SK-N-SH (cell line): ENCODE measurements at regions not wholly inside any gene's neighbourhood (a gene's known extent, or its start where the extent isn't known, plus 50 kb on each side); places are given as distances from the start of the nearest gene placed in this dataset.

Experiments
- CTCF ChIA-PET: fragments of 300-600, 350-600 bp; formaldehyde crosslinking; extraction: SDS; loops from one replicate; lab custom pipeline; 2021; lab: Yijun Ruan, JAX
- POLR2A ChIA-PET: fragments of 350-600 bp; sonication (Branson Sonifier 250); formaldehyde crosslinking; extraction: SDS; loops from one replicate; lab custom pipeline; 2020; ENCODE audit warnings: antibody characterized with exemption, inconsistent platforms; lab: Yijun Ruan, JAX
- DNase-seq: peaks from one replicate; pipeline ENCODE4 v3.0.0; 2012
- H2AFZ ChIP-seq: fragments of 200-600 bp; sonication (generic); 2 replicates; pipeline ENCODE4 v1.8.1; 2016; ENCODE audit warnings: antibody characterized with exemption, mild to moderate bottlenecking, low read depth
- H3F3A ChIP-seq: fragments of 200-600 bp; sonication (generic); replicated peaks from 2 replicates; pipeline ENCODE3; 2016; ENCODE audit warnings: antibody characterized with exemption, mild to moderate bottlenecking; ENCODE audit not compliant: insufficient read depth
- H3K27ac ChIP-seq, 2 experiments: fragments of 200-500 bp in 1 of 2; fragments of 200-600 bp in 1 of 2; sonication (Bioruptor generic) in 1 of 2; sonication (generic), shearing (Covaris generic) in 1 of 2; 2 replicates each; pipeline versions ENCODE4 v1.5.1 to v1.6.1; 2014 to 2016; ENCODE audit warnings: low read depth in 2 of 2, inconsistent platforms in 1 of 2, low read length in 1 of 2, mild to moderate bottlenecking in 1 of 2, mixed read lengths in 1 of 2
- H3K27me3 ChIP-seq: fragments of 200-600 bp; sonication (generic), shearing (Covaris generic); 2 replicates; pipeline ENCODE4 v1.6.1; 2016; ENCODE audit warnings: mixed run types; ENCODE audit not compliant: insufficient read depth
- H3K36me3 ChIP-seq, 2 experiments: fragments of 200-500 bp in 1 of 2; fragments of 200-600 bp in 1 of 2; sonication (Bioruptor generic) in 1 of 2; sonication (generic) in 1 of 2; replicated peaks in 1 of 2; 2 replicates each; pipeline versions ENCODE3 to v1.5.1; 2014 to 2016; ENCODE audit warnings: low read length in 1 of 2, mild to moderate bottlenecking in 1 of 2; ENCODE audit not compliant: insufficient read depth in 2 of 2, control insufficient read depth in 1 of 2
- H3K4me1 ChIP-seq, 2 experiments: fragments of 200-500 bp in 1 of 2; fragments of 200-600 bp in 1 of 2; sonication (Bioruptor generic) in 1 of 2; sonication (generic), shearing (Covaris generic) in 1 of 2; 2 replicates each; pipeline versions ENCODE4 v1.5.1 to v1.6.1; 2014 to 2016; ENCODE audit warnings: low read depth in 1 of 2, low read length in 1 of 2, mixed run types in 1 of 2; ENCODE audit not compliant: insufficient read depth in 2 of 2, control insufficient read depth in 1 of 2
- H3K4me2 ChIP-seq: fragments of 200-600 bp; sonication (generic), shearing (Covaris generic); 2 replicates; pipeline ENCODE4 v1.6.1; 2017; ENCODE audit warnings: mixed run types
- H3K4me3 ChIP-seq, 2 experiments: fragments of 200-500 bp in 1 of 2; fragments of 200-600 bp in 1 of 2; sonication (Bioruptor generic) in 1 of 2; sonication (generic), shearing (Covaris generic) in 1 of 2; 2 replicates each; pipeline versions ENCODE4 v1.5.1 to v1.8.1; 2014 to 2016; ENCODE audit warnings: low read depth in 2 of 2, inconsistent platforms in 1 of 2, low read length in 1 of 2, mild to moderate bottlenecking in 1 of 2, mixed read lengths in 1 of 2, moderate library complexity in 1 of 2
- H3K79me2 ChIP-seq: fragments of 200-600 bp; sonication (generic); 2 replicates; pipeline ENCODE4 v1.8.1; 2017; ENCODE audit warnings: mild to moderate bottlenecking; ENCODE audit not compliant: insufficient read depth
- H3K9ac ChIP-seq: fragments of 200-600 bp; sonication (generic); 2 replicates; pipeline ENCODE4 v1.6.1; 2017; ENCODE audit warnings: mixed run types
- H3K9me2 ChIP-seq: fragments of 200-600 bp; sonication (generic); 2 replicates; pipeline ENCODE4 v1.6.1; 2017; ENCODE audit warnings: mixed run types
- H3K9me3 ChIP-seq: fragments of 200-600 bp; sonication (generic); 2 replicates; pipeline ENCODE4 v1.6.1; 2017; ENCODE audit warnings: mixed run types, mild to moderate bottlenecking, moderate library complexity
- H4K20me1 ChIP-seq: fragments of 200-600 bp; sonication (generic); 2 replicates; pipeline ENCODE4 v1.6.1; 2017; ENCODE audit warnings: mild to moderate bottlenecking, mixed run types; ENCODE audit not compliant: insufficient read depth
- CHD2 ChIP-seq: fragments of 150-350 bp; IDR thresholded peaks from 2 replicates; pipeline ENCODE4 v1.6.1; 2018; ENCODE audit warnings: low read length; ENCODE audit not compliant: partially characterized antibody
- ELF1 ChIP-seq: IDR thresholded peaks from 2 replicates; pipeline ENCODE4 v1.4.0; 2012
- EP300 ChIP-seq, 2 experiments: IDR thresholded peaks; 2 replicates each; pipeline versions ENCODE4 v1.4.0 to v1.6.1; 2012; ENCODE audit warnings: borderline replicate concordance in 1 of 2, low read depth in 1 of 2, low read length in 1 of 2
- EZH2phosphoT487 ChIP-seq: fragments of 200-600 bp; sonication (generic); IDR thresholded peaks from 2 replicates; pipeline ENCODE4 v1.6.1; 2017; ENCODE audit warnings: low read depth, mixed run types, mild to moderate bottlenecking, antibody characterized with exemption, moderate library complexity, borderline replicate concordance
- FOSL2 ChIP-seq: IDR thresholded peaks from 2 replicates; pipeline ENCODE4 v1.4.0; 2012; ENCODE audit warnings: low read depth, mild to moderate bottlenecking, moderate library complexity, borderline replicate concordance
- FOXJ3 ChIP-seq: sonication (generic); formaldehyde crosslinking; IDR thresholded peaks from 2 replicates; pipeline ENCODE4 v1.5.1; 2020; ENCODE audit warnings: mild to moderate bottlenecking, missing genetic modification reagents
- GABPA ChIP-seq: IDR thresholded peaks from 2 replicates; pipeline ENCODE4 v1.4.0; 2012; ENCODE audit warnings: low read depth, mild to moderate bottlenecking
- GATA2 ChIP-seq: sonication (generic); formaldehyde crosslinking; IDR thresholded peaks from 2 replicates; pipeline ENCODE4 v1.5.0; 2020; ENCODE audit warnings: mild to moderate bottlenecking, missing genetic modification reagents
- MXI1 ChIP-seq: IDR thresholded peaks from 2 replicates; pipeline ENCODE4 v1.6.1; 2012; ENCODE audit warnings: mild to moderate bottlenecking, low read depth, low read length, improper control_type of control experiment
- NRF1 ChIP-seq: IDR thresholded peaks from 2 replicates; pipeline ENCODE4 v1.6.1; 2012; ENCODE audit warnings: low read depth, mild to moderate bottlenecking, low read length
- POLR2AphosphoS5 ChIP-seq: IDR thresholded peaks from 2 replicates; pipeline ENCODE4 v1.6.1; 2012; ENCODE audit warnings: low read depth, low read length
- RCOR1 ChIP-seq: fragments of 150-350 bp; IDR thresholded peaks from 2 replicates; pipeline ENCODE4 v1.6.1; 2017; ENCODE audit warnings: antibody characterized with exemption, low read length
- RXRA ChIP-seq: IDR thresholded peaks from 2 replicates; pipeline ENCODE4 v1.4.0; 2012; ENCODE audit warnings: low read depth, mild to moderate bottlenecking, borderline replicate concordance
- SIN3A ChIP-seq: IDR thresholded peaks from 2 replicates; pipeline ENCODE4 v1.6.1; 2012; ENCODE audit warnings: low read depth, mild to moderate bottlenecking, low read length, moderate library complexity, borderline replicate concordance
- TCF12 ChIP-seq: IDR thresholded peaks from 2 replicates; pipeline ENCODE4 v1.4.0; 2012
- TEAD4 ChIP-seq: IDR thresholded peaks from 2 replicates; pipeline ENCODE4 v1.4.0; 2012; ENCODE audit warnings: mild to moderate bottlenecking, borderline replicate concordance; ENCODE audit not compliant: insufficient read depth
- WGBS: methylation state at CpG from one replicate; pipeline ENCODE4 v1.1.6; 2017; ENCODE audit warnings: low lambda C conversion rate; 5-methylcytosine and 5-hydroxymethylcytosine counted together
- TF ChIP-seq, protein P1 (sequence below): fragments of 200-600 bp; sonication (generic); IDR thresholded peaks from 2 replicates; pipeline ENCODE4 v1.6.1; 2017; ENCODE audit warnings: antibody characterized with exemption, mild to moderate bottlenecking, moderate library complexity
- TF ChIP-seq, protein P2 (sequence below): IDR thresholded peaks from 2 replicates; pipeline ENCODE4 v1.6.1; 2012; ENCODE audit warnings: mild to moderate bottlenecking, low read depth, low read length, moderate library complexity
- TF ChIP-seq, protein P3 (sequence below): IDR thresholded peaks from 2 replicates; pipeline ENCODE4 v1.4.0; 2012; ENCODE audit warnings: low read depth

DNA sequence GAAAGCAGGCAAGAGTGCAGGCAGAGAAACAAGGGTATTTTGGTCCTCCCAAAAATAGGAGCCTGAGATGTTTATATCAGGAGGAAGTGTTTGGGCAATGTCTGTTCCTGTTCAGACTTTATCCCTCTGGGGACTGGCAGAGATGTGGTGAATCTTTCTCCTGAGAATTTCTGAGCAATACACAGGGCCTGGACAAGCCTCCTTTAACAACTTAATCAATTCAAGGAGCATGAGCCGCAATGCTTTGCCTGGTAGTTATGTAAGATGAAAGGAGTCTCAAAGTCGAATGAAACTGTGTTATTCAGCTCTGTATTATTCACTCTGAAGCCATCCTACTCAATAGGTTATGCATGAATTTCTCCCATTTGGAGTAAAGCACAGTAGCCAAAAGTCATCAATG lies 365.6 kb downstream of the MAN2A1 start (continued):
- TF ChIP-seq FOSL2 (no peak), MXI1 (no peak), GABPA (no peak), TEAD4 (no peak)
- TF ChIP-seq, protein P1, sequence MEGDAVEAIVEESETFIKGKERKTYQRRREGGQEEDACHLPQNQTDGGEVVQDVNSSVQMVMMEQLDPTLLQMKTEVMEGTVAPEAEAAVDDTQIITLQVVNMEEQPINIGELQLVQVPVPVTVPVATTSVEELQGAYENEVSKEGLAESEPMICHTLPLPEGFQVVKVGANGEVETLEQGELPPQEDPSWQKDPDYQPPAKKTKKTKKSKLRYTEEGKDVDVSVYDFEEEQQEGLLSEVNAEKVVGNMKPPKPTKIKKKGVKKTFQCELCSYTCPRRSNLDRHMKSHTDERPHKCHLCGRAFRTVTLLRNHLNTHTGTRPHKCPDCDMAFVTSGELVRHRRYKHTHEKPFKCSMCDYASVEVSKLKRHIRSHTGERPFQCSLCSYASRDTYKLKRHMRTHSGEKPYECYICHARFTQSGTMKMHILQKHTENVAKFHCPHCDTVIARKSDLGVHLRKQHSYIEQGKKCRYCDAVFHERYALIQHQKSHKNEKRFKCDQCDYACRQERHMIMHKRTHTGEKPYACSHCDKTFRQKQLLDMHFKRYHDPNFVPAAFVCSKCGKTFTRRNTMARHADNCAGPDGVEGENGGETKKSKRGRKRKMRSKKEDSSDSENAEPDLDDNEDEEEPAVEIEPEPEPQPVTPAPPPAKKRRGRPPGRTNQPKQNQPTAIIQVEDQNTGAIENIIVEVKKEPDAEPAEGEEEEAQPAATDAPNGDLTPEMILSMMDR, result no peak

DNA sequence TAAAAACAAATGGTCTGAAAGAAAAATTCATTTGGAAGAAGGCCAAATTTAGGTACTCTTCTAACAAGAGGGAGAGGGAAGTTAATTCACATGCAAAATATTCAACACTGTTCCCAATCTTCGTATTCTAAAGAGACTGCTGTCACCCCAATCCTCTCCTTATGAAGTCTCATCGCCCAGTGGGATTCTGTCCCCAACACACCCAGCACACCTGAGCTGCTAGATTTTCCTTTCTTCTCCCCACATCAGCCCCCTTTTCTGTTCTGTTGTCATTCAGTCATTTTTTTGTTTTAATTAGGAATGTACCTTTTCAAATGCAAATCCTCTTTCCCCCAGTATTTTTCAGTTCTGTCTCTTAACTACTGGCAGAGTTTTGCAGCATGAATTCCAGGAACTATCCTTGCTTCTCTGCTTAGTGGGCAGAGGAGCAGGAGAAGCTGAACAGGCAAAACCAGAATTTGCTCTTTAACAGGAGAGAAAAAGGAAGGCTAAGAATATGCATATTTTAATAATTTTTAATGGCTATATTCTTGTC lies 366.9 kb downstream of the MAN2A1 start:
- Histone ChIP-seq H3K9me3 (no peaks in the 10 kb centered on the region), H3K4me2 (no peak overlapping the region), H3K9ac (no peak overlapping the region), H3F3A (peaks cover 2% of the 10 kb centered on the region), H3K4me1 (peaks cover 7 to 8% of the 10 kb centered on the region in 2 experiments; a peak in 3 of 4 replicates), H3K79me2 (no peaks in the 10 kb centered on the region), H4K20me1 (no peaks in the 10 kb centered on the region), H3K4me3 (no peak overlapping the region), H3K9me2 (no peaks in the 10 kb centered on the region), H3K27ac (no peak overlapping the region), H3K36me3 (no peaks in the 10 kb centered on the region), H3K27me3 (no peaks in the 10 kb centered on the region), H2AFZ (no peak overlapping the region)
- WGBS, result 74% methylated on average over 2 of the region's 2 CpGs
- POLR2A ChIA-PET, result no interaction called here
- CTCF ChIA-PET, result interaction anchor here (1.3 to 3.9 kb wide), 2 partner anchors 17 to 368 kb away, joined by 4 to 11 read pairs; no protein-coding TSS in a partner anchor
- DNase-seq, result no peak
- TF ChIP-seq, protein P2, sequence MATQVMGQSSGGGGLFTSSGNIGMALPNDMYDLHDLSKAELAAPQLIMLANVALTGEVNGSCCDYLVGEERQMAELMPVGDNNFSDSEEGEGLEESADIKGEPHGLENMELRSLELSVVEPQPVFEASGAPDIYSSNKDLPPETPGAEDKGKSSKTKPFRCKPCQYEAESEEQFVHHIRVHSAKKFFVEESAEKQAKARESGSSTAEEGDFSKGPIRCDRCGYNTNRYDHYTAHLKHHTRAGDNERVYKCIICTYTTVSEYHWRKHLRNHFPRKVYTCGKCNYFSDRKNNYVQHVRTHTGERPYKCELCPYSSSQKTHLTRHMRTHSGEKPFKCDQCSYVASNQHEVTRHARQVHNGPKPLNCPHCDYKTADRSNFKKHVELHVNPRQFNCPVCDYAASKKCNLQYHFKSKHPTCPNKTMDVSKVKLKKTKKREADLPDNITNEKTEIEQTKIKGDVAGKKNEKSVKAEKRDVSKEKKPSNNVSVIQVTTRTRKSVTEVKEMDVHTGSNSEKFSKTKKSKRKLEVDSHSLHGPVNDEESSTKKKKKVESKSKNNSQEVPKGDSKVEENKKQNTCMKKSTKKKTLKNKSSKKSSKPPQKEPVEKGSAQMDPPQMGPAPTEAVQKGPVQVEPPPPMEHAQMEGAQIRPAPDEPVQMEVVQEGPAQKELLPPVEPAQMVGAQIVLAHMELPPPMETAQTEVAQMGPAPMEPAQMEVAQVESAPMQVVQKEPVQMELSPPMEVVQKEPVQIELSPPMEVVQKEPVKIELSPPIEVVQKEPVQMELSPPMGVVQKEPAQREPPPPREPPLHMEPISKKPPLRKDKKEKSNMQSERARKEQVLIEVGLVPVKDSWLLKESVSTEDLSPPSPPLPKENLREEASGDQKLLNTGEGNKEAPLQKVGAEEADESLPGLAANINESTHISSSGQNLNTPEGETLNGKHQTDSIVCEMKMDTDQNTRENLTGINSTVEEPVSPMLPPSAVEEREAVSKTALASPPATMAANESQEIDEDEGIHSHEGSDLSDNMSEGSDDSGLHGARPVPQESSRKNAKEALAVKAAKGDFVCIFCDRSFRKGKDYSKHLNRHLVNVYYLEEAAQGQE, result no peak
- TF ChIP-seq TEAD4, result no peak
- no peak for TF ChIP-seq TCF12
- no peak for TF ChIP-seq FOXJ3 (CRISPR knock-in tag)
- TF ChIP-seq RXRA, result no peak
- TF ChIP-seq POLR2AphosphoS5, result no peak
- no peak for TF ChIP-seq EZH2phosphoT487
- TF ChIP-seq EP300 (IDR thresholded peaks at IDR 0.05; ENCODE audit: borderline replicate concordance in 1 of 2, low read depth in 1 of 2, low read length in 1 of 2), result no peak
- TF ChIP-seq MXI1, result no peak
- TF ChIP-seq, protein P3, sequence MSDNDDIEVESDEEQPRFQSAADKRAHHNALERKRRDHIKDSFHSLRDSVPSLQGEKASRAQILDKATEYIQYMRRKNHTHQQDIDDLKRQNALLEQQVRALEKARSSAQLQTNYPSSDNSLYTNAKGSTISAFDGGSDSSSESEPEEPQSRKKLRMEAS, result no peak
- no peak for TF ChIP-seq CHD2
- TF ChIP-seq RCOR1, result no peak
- TF ChIP-seq GATA2, result no peak
- no peak for TF ChIP-seq SIN3A
- TF ChIP-seq NRF1, result no peak
- TF ChIP-seq ELF1, result no peak
